ENCODE measurements at regions not wholly inside any gene's neighbourhood (a gene's known extent, or its start where the extent isn't known, plus 50 kb on each side); places are given as distances from the start of the nearest gene placed in this dataset.

DNA sequence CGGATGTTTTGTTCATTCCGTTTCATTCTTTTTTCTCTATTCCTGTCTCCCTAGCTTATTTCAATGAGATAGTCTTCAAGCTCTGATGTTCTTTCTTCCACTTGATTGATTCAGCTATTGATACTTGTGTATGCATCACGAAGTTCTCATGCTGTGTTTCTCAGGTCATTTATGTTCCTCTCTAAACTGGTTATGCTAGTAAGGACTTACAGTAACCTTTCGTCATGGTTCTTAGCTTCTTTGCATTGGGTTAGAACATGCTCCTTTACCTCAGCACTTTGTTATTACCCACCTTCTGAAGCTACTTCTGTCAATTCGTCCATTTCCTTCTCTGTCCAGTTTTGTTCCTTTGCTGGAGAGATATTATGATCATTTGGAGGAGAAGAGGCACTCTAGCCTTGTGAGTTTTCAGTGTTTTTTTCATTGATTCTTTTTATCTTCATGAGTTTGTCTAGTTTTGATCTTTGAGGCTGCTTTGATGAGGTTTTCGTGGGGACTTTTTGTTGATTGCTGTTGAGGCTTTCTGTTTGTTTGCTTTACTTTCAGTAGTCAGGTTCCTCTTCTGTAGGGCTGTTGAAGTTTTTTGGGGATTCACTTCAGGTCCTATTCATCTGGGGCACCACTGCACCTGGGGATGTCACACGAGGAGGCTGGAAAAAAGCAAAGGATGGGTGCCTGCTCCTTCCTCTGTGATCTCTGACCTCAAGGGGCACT, 496.9 kb upstream of the LRRC7 start:
- TF ChIP-seq, protein P1, sequence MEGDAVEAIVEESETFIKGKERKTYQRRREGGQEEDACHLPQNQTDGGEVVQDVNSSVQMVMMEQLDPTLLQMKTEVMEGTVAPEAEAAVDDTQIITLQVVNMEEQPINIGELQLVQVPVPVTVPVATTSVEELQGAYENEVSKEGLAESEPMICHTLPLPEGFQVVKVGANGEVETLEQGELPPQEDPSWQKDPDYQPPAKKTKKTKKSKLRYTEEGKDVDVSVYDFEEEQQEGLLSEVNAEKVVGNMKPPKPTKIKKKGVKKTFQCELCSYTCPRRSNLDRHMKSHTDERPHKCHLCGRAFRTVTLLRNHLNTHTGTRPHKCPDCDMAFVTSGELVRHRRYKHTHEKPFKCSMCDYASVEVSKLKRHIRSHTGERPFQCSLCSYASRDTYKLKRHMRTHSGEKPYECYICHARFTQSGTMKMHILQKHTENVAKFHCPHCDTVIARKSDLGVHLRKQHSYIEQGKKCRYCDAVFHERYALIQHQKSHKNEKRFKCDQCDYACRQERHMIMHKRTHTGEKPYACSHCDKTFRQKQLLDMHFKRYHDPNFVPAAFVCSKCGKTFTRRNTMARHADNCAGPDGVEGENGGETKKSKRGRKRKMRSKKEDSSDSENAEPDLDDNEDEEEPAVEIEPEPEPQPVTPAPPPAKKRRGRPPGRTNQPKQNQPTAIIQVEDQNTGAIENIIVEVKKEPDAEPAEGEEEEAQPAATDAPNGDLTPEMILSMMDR (IDR thresholded peaks at IDR 0.05) = no peak
- TF ChIP-seq ZFX (IDR thresholded peaks at IDR 0.05; ENCODE audit: borderline replicate concordance) = no peak

All from 22Rv1 (cell line).